SH-SY5Y (cell line): ENCODE measurements at regions not wholly inside any gene's neighbourhood (a gene's known extent, or its start where the extent isn't known, plus 50 kb on each side); places are given as distances from the start of the nearest gene placed in this dataset.

ENCODE experiments used
- GATA2 ChIP-seq: IDR thresholded peaks from 2 replicates; pipeline ENCODE4 v1.6.1; 2011; ENCODE audit warnings: mild to moderate bottlenecking, low read depth, low read length
- GATA3 ChIP-seq: IDR thresholded peaks from 2 replicates; pipeline ENCODE4 v1.6.1; 2011; ENCODE audit warnings: low read depth, mild to moderate bottlenecking, low read length, moderate library complexity

DNA sequence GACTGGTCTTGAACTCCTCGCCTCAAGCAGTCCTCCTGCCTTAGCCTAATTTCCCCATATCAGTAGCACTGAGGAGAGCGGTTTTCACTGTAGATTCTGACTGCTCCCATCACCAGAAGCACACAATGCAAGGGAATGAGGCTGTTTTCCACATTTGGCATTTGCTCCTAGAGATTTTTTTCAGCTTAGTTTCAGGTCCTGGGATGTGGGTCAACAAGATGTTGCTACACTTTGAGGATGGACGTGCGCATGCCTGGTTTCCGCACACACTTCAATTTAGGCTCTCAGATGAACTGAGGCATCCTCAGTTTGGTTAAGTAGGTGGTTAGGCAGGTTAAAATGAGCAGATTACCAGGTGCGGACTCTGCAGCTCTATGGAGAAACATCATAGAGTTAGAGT lies 287.1 kb upstream of the LYZL1 start:
- TF ChIP-seq GATA2 (no peak), GATA3 (no peak)
